ENCODE measurements at regions not wholly inside any gene's neighbourhood (a gene's known extent, or its start where the extent isn't known, plus 50 kb on each side); places are given as distances from the start of the nearest gene placed in this dataset.
A peak's percentile ranks its signal among the peaks of the same experiment; 100 is the strongest.

GRCh38 chr3:72238010-72238691, 453.2 kb upstream of the PROK2 start (continued):
- TF ChIP-seq MXI1 (IDR thresholded peaks at IDR 0.05; ENCODE audit: low read depth, low read length) (no peak), EP300 (IDR thresholded peaks at IDR 0.05; ENCODE audit: borderline replicate concordance in 1 of 2, low read depth in 1 of 2, low read length in 1 of 2) (peak; percentile 5 to 19; a peak in 2 of 4 replicates), TAF1 (IDR thresholded peaks at IDR 0.05; ENCODE audit: borderline replicate concordance, low read depth, low read length) (no peak), YY1 (IDR thresholded peaks at IDR 0.05; ENCODE audit: low read depth) (no peak), POLR2AphosphoS5 (IDR thresholded peaks at IDR 0.05; ENCODE audit: low read depth, low read length) (no peak), JUND (IDR thresholded peaks at IDR 0.05) (peak; percentile 12; the same call in 1 of the 2 replicates), SIN3A (IDR thresholded peaks at IDR 0.05; ENCODE audit: borderline replicate concordance, low read depth, low read length) (no peak), FOXM1 (IDR thresholded peaks at IDR 0.05; ENCODE audit: low read depth) (no peak)
- TF ChIP-seq, protein P1, sequence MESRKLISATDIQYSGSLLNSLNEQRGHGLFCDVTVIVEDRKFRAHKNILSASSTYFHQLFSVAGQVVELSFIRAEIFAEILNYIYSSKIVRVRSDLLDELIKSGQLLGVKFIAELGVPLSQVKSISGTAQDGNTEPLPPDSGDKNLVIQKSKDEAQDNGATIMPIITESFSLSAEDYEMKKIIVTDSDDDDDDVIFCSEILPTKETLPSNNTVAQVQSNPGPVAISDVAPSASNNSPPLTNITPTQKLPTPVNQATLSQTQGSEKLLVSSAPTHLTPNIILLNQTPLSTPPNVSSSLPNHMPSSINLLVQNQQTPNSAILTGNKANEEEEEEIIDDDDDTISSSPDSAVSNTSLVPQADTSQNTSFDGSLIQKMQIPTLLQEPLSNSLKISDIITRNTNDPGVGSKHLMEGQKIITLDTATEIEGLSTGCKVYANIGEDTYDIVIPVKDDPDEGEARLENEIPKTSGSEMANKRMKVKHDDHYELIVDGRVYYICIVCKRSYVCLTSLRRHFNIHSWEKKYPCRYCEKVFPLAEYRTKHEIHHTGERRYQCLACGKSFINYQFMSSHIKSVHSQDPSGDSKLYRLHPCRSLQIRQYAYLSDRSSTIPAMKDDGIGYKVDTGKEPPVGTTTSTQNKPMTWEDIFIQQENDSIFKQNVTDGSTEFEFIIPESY (IDR thresholded peaks at IDR 0.05; ENCODE audit: borderline replicate concordance, low read depth), result no peak

GRCh38 chr3:72237679-72238009, 452.7 kb upstream of the PROK2 start:
- 26% methylated on average over 2 of the region's 2 CpGs for WGBS (ENCODE audit: low lambda C conversion rate)
- TF ChIP-seq NRF1 (IDR thresholded peaks at IDR 0.05; ENCODE audit: low read depth, low read length) (no peak), USF1 (IDR thresholded peaks at IDR 0.05; ENCODE audit: borderline replicate concordance, low read depth) (no peak), EZH2phosphoT487 (IDR thresholded peaks at IDR 0.05; ENCODE audit: borderline replicate concordance, low read depth) (no peak), NFIC (IDR thresholded peaks at IDR 0.05; ENCODE audit: borderline replicate concordance) (no peak), MAX (IDR thresholded peaks at IDR 0.05; ENCODE audit: low read depth) (no peak), SMC3 (IDR thresholded peaks at IDR 0.05; ENCODE audit: low read depth, low read length) (no peak), EP300 (IDR thresholded peaks at IDR 0.05; ENCODE audit: borderline replicate concordance in 1 of 2, low read depth in 1 of 2, low read length in 1 of 2) (no peak), FOSL2 (IDR thresholded peaks at IDR 0.05; ENCODE audit: borderline replicate concordance, low read depth) (no peak), FOXM1 (IDR thresholded peaks at IDR 0.05; ENCODE audit: low read depth) (no peak), GATA2 (CRISPR knock-in tag; IDR thresholded peaks at IDR 0.05) (no peak), GABPA (IDR thresholded peaks at IDR 0.05; ENCODE audit: low read depth) (no peak), RFX5 (IDR thresholded peaks at IDR 0.05; ENCODE audit: low read length) (no peak)
- TF ChIP-seq, protein P1 (IDR thresholded peaks at IDR 0.05; ENCODE audit: borderline replicate concordance, low read depth), result no peak
- TF ChIP-seq, protein P2, sequence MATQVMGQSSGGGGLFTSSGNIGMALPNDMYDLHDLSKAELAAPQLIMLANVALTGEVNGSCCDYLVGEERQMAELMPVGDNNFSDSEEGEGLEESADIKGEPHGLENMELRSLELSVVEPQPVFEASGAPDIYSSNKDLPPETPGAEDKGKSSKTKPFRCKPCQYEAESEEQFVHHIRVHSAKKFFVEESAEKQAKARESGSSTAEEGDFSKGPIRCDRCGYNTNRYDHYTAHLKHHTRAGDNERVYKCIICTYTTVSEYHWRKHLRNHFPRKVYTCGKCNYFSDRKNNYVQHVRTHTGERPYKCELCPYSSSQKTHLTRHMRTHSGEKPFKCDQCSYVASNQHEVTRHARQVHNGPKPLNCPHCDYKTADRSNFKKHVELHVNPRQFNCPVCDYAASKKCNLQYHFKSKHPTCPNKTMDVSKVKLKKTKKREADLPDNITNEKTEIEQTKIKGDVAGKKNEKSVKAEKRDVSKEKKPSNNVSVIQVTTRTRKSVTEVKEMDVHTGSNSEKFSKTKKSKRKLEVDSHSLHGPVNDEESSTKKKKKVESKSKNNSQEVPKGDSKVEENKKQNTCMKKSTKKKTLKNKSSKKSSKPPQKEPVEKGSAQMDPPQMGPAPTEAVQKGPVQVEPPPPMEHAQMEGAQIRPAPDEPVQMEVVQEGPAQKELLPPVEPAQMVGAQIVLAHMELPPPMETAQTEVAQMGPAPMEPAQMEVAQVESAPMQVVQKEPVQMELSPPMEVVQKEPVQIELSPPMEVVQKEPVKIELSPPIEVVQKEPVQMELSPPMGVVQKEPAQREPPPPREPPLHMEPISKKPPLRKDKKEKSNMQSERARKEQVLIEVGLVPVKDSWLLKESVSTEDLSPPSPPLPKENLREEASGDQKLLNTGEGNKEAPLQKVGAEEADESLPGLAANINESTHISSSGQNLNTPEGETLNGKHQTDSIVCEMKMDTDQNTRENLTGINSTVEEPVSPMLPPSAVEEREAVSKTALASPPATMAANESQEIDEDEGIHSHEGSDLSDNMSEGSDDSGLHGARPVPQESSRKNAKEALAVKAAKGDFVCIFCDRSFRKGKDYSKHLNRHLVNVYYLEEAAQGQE (IDR thresholded peaks at IDR 0.05; ENCODE audit: low read depth, low read length), result no peak
- TF ChIP-seq, protein P3, sequence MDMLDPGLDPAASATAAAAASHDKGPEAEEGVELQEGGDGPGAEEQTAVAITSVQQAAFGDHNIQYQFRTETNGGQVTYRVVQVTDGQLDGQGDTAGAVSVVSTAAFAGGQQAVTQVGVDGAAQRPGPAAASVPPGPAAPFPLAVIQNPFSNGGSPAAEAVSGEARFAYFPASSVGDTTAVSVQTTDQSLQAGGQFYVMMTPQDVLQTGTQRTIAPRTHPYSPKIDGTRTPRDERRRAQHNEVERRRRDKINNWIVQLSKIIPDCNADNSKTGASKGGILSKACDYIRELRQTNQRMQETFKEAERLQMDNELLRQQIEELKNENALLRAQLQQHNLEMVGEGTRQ (IDR thresholded peaks at IDR 0.05; ENCODE audit: borderline replicate concordance, low read depth, low read length), result no peak

More at GRCh38 chr3:72237679-72238009, 452.7 kb upstream of the PROK2 start:
- Histone ChIP-seq H3K79me2 (ENCODE audit: insufficient read depth) (no peaks in the 10 kb centered on the region), H3K9ac (no peak overlapping the region), H3K4me2 (no peak overlapping the region), H3K4me1 (ENCODE audit: control insufficient read depth in 1 of 2, insufficient read depth in 2 of 2, low read depth in 1 of 2, low read length in 1 of 2) (peaks cover 0 to 8% of the 10 kb centered on the region in 2 experiments; a peak in 1 of 4 replicates), H3K9me3 (no peaks in the 10 kb centered on the region), H3K27ac (ENCODE audit: low read depth in 2 of 2, low read length in 1 of 2) (peak overlapping the region in 1 of 2 experiments; percentile 22; a peak in 1 of 4 replicates), H4K20me1 (ENCODE audit: insufficient read depth) (no peaks in the 10 kb centered on the region), H3K27me3 (ENCODE audit: insufficient read depth) (peaks cover 6% of the 10 kb centered on the region; the same call in 1 of the 2 replicates), H3K4me3 (ENCODE audit: low read depth in 2 of 2, low read length in 1 of 2) (no peak overlapping the region), H3F3A (replicated peaks; ENCODE audit: insufficient read depth) (no peaks in the 10 kb centered on the region), H3K36me3 (replicated peaks in 1 of 2; ENCODE audit: control insufficient read depth in 1 of 2, insufficient read depth in 2 of 2, low read length in 1 of 2) (no peaks in the 10 kb centered on the region), H2AFZ (ENCODE audit: low read depth) (no peak overlapping the region), H3K9me2 (no peaks in the 10 kb centered on the region)
- ChIA-PET CTCF (no interaction called here), POLR2A (no interaction called here)
- DNase-seq, result no peak
